HepG2 (cell line): ENCODE measurements at regions not wholly inside any gene's neighbourhood (a gene's known extent, or its start where the extent isn't known, plus 50 kb on each side); places are given as distances from the start of the nearest gene placed in this dataset.

Source experiments
- ATAC-seq: fragments of 200-7000 bp; cut with Tn5 transposase; 3 replicates; pipeline ENCODE4 v1.9.1; 2020; ENCODE audit warnings: mild to moderate bottlenecking, moderate library complexity
- BruUV-seq: library from RNA; stranded (reverse); fragments of 400-500 nt; replicated peaks from 2 replicates; lab custom pipeline; 2021; lab: Mats Ljungman, UMichigan
- CTCF ChIA-PET: fragments of 300-600 bp; formaldehyde crosslinking; extraction: SDS; loops from one replicate; lab custom pipeline; 2021; ENCODE audit warnings: low total read pairs, inconsistent platforms, low intra/inter-chr PET ratio; lab: Yijun Ruan, JAX
- POLR2A ChIA-PET: fragments of 350-600 bp; sonication (Branson Sonifier 250); formaldehyde crosslinking; loops from one replicate; lab custom pipeline; 2020; ENCODE audit warnings: antibody characterized with exemption, inconsistent platforms; lab: Yijun Ruan, JAX
- DNase-seq: peaks from one replicate; pipeline ENCODE4 v3.0.0-alpha.2; 2015; ENCODE audit warnings: low spot score
- FAIRE-seq: peaks from 3 replicates; lab custom pipeline; 2011; peaks lifted over from hg19 to GRCh38; lab: Jason Lieb, UNC
- H2AFZ ChIP-seq: one replicate; pipeline ENCODE4 v1.6.1; 2011; ENCODE audit warnings: low read length, inconsistent platforms
- H3K27ac ChIP-seq: fragments of 300-600 bp; 3 replicates; pipeline ENCODE4 v1.8.0; 2011; ENCODE audit warnings: mixed run types, mild to moderate bottlenecking, mixed read lengths, low read length, inconsistent platforms; ENCODE audit not compliant: insufficient read depth; ENCODE audit errors: extremely low read length
- H3K27me3 ChIP-seq, 2 experiments: fragments of 200-600 bp in 1 of 2; 2 replicates in 1 of 2; 3 replicates in 1 of 2; pipeline versions ENCODE4 v1.6.0 to v1.8.0; 2011; ENCODE audit warnings: low read length in 2 of 2, mild to moderate bottlenecking in 2 of 2, moderate library complexity in 2 of 2, inconsistent platforms in 1 of 2; ENCODE audit not compliant: insufficient read depth in 2 of 2, control insufficient read depth in 1 of 2
- H3K36me3 ChIP-seq, 2 experiments: fragments of 200-600 bp in 1 of 2; replicated peaks in 1 of 2; 2 replicates in 1 of 2; 3 replicates in 1 of 2; pipeline versions ENCODE4 v1.5.1 to v1.8.0; 2011; ENCODE audit warnings: low read length in 2 of 2, inconsistent platforms in 1 of 2; ENCODE audit not compliant: insufficient read depth in 2 of 2, control insufficient read depth in 1 of 2
- H3K4me1 ChIP-seq: 2 replicates; pipeline ENCODE4 v1.5.1; 2012; ENCODE audit warnings: low read length, inconsistent platforms; ENCODE audit not compliant: insufficient read depth
- H3K4me2 ChIP-seq: 2 replicates; pipeline ENCODE4 v1.6.0; 2011; ENCODE audit warnings: low read depth, low read length, inconsistent platforms
- H3K4me3 ChIP-seq, 3 experiments: fragments of 200-600 bp in 1 of 3; sonication (generic), shearing (Covaris generic) in 1 of 3; replicated peaks in 1 of 3; 2 replicates each; pipeline ENCODE4 v1.5.1; 2011 to 2016; ENCODE audit warnings: low read length in 3 of 3, inconsistent platforms in 2 of 3, low read depth in 2 of 3, mild to moderate bottlenecking in 2 of 3, control low read depth in 1 of 3, mixed read lengths in 1 of 3; ENCODE audit not compliant: insufficient read depth in 1 of 3
- H3K79me2 ChIP-seq: one replicate; pipeline ENCODE4 v1.6.1; 2011; ENCODE audit warnings: low read length, inconsistent platforms; ENCODE audit not compliant: insufficient read depth
- H3K9ac ChIP-seq: 2 replicates; pipeline ENCODE4 v1.6.0; 2011; ENCODE audit warnings: mild to moderate bottlenecking, low read depth, low read length, inconsistent platforms; ENCODE audit not compliant: insufficient read depth
- H3K9me3 ChIP-seq: 2 replicates; pipeline ENCODE4 v1.5.1; 2012; ENCODE audit warnings: mild to moderate bottlenecking, low read length
- H4K20me1 ChIP-seq: 2 replicates; pipeline ENCODE4 v1.6.0; 2011; ENCODE audit warnings: inconsistent platforms, mild to moderate bottlenecking, low read length, moderate library complexity; ENCODE audit not compliant: insufficient read depth
- AHDC1 ChIP-seq: sonication (generic); formaldehyde crosslinking; IDR thresholded peaks from 2 replicates; pipeline ENCODE4 v1.5.1; 2020; ENCODE audit warnings: mild to moderate bottlenecking, missing genetic modification reagents, borderline replicate concordance
- FOXA1 ChIP-seq, 2 experiments: fragments of 450-650 bp in 1 of 2; sonication (generic) in 1 of 2; formaldehyde crosslinking in 1 of 2; IDR thresholded peaks; 2 replicates each; pipeline versions ENCODE4 v1.4.0 to v1.6.1; 2016 to 2020; ENCODE audit warnings: missing genetic modification reagents in 1 of 2
- FOXO1 ChIP-seq: sonication (generic); formaldehyde crosslinking; IDR thresholded peaks from 2 replicates; pipeline ENCODE4 v1.4.0; 2020; ENCODE audit warnings: missing genetic modification reagents
- GATAD2A ChIP-seq: IDR thresholded peaks from 2 replicates; pipeline ENCODE4 v1.6.1; 2016
- NCOR1 ChIP-seq: fragments of 200-600 bp; sonication (generic); IDR thresholded peaks from 2 replicates; pipeline ENCODE4 v1.7.0; 2017; ENCODE audit warnings: antibody characterized with exemption, low read length, borderline replicate concordance
- POLR2G ChIP-seq: fragments of 200-400 bp; formaldehyde crosslinking; IDR thresholded peaks from 2 replicates; pipeline ENCODE4 v1.6.1; 2018; ENCODE audit warnings: mild to moderate bottlenecking, low read depth, low read length, moderate library complexity
- ZNF329 ChIP-seq: sonication (generic); formaldehyde crosslinking; IDR thresholded peaks from 2 replicates; pipeline ENCODE4 v1.9.0; 2021; ENCODE audit warnings: low read depth, mild to moderate bottlenecking, missing genetic modification reagents
- ZNF543 ChIP-seq: sonication (generic); formaldehyde crosslinking; IDR thresholded peaks from 2 replicates; pipeline ENCODE4 v1.4.0; 2020; ENCODE audit warnings: mild to moderate bottlenecking, missing genetic modification reagents
- ZNF614 ChIP-seq: IDR thresholded peaks from 2 replicates; pipeline ENCODE4 v1.6.1; 2018; ENCODE audit warnings: missing biosample characterization, missing genetic modification reagents, inconsistent platforms, borderline replicate concordance
- ZNF660 ChIP-seq: sonication (generic); formaldehyde crosslinking; IDR thresholded peaks from 2 replicates; pipeline ENCODE4 v1.5.1; 2020; ENCODE audit warnings: mild to moderate bottlenecking, low read depth, missing genetic modification reagents, borderline replicate concordance
- WGBS: methylation state at CpG from one replicate; pipeline ENCODE4 v1.1.6; 2017; ENCODE audit warnings: low lambda C conversion rate; 5-methylcytosine and 5-hydroxymethylcytosine counted together
- in situ Hi-C: cut with HindIII; loops from 2 replicates; pipeline ENCODE4 v1.10.0; 2017; ENCODE audit warnings: low pct_unique_long_range_greater_than_20kb; ENCODE audit not compliant: extremely low pct_ligation_motif_present
- intact Hi-C: fragments of 100-400 bp; cut with micrococcal nuclease; formaldehyde crosslinking; loops from one replicate; pipeline ENCODE4 v1.10.0; 2022; ENCODE audit not compliant: unreplicated experiment
- TF ChIP-seq, protein P1 (sequence below): sonication (generic); formaldehyde crosslinking; conservative IDR thresholded peaks from 2 replicates; pipeline ENCODE4 v1.4.0; 2020; ENCODE audit warnings: mild to moderate bottlenecking, missing genetic modification reagents, moderate library complexity
- TF ChIP-seq, protein P2 (sequence below): fragments of 450-650 bp; IDR thresholded peaks from 2 replicates; pipeline ENCODE4 v1.6.1; 2016
- TF ChIP-seq, protein P3 (sequence below): IDR thresholded peaks from 2 replicates; pipeline ENCODE4 v1.6.1; 2016; ENCODE audit warnings: missing genetic modification reagents, missing compliant biosample characterization

GRCh38 chr2:203648273-203648672 lies 58.2 kb upstream of the CD28 start:
- peak; percentile 40 for ATAC-seq
- intact Hi-C loops (no loop called here), in situ Hi-C loops (loop anchor here (5.0 kb wide), 1 partner anchor 134 kb away; no protein-coding TSS in a partner anchor)
- FAIRE-seq = peak; percentile 66
- H3K9me3 ChIP-seq = no peaks in the 10 kb centered on the region
- H3K4me1 ChIP-seq = peaks cover 66% of the 10 kb centered on the region
- POLR2A ChIA-PET = interaction anchor here (0.8 to 5.7 kb wide), 6 partner anchors 11 to 409 kb away, joined by 3 to 44 read pairs (median 5); partner anchors contain the start of genes CYP20A1 and RAPH1
- BruUV-seq = no TSS peak
- no peak overlapping the region for H2AFZ ChIP-seq
- H3K27ac ChIP-seq = peak overlapping the region; percentile 66
- 1% methylated on average over 2 of the region's 2 CpGs for WGBS
- no peaks in the 10 kb centered on the region for H3K27me3 ChIP-seq
- no peaks in the 10 kb centered on the region for H4K20me1 ChIP-seq
- peak overlapping the region; percentile 61 for H3K4me2 ChIP-seq
- H3K79me2 ChIP-seq = no peaks in the 10 kb centered on the region
- CTCF ChIA-PET = no interaction called here
- no peaks in the 10 kb centered on the region for H3K36me3 ChIP-seq
- DNase-seq = peak; percentile 94
- H3K4me3 ChIP-seq = peak overlapping the region in 2 of 3 experiments; percentile 8 to 18; a peak in 3 of 6 replicates
- H3K9ac ChIP-seq = peak overlapping the region; percentile 45
- TF ChIP-seq, protein P1, sequence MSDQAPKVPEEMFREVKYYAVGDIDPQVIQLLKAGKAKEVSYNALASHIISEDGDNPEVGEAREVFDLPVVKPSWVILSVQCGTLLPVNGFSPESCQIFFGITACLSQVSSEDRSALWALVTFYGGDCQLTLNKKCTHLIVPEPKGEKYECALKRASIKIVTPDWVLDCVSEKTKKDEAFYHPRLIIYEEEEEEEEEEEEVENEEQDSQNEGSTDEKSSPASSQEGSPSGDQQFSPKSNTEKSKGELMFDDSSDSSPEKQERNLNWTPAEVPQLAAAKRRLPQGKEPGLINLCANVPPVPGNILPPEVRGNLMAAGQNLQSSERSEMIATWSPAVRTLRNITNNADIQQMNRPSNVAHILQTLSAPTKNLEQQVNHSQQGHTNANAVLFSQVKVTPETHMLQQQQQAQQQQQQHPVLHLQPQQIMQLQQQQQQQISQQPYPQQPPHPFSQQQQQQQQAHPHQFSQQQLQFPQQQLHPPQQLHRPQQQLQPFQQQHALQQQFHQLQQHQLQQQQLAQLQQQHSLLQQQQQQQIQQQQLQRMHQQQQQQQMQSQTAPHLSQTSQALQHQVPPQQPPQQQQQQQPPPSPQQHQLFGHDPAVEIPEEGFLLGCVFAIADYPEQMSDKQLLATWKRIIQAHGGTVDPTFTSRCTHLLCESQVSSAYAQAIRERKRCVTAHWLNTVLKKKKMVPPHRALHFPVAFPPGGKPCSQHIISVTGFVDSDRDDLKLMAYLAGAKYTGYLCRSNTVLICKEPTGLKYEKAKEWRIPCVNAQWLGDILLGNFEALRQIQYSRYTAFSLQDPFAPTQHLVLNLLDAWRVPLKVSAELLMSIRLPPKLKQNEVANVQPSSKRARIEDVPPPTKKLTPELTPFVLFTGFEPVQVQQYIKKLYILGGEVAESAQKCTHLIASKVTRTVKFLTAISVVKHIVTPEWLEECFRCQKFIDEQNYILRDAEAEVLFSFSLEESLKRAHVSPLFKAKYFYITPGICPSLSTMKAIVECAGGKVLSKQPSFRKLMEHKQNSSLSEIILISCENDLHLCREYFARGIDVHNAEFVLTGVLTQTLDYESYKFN (CRISPR knock-in tag) = peak; percentile 84
- peak; percentile 81; the same call in 1 of the 2 replicates for TF ChIP-seq ZNF614 (CRISPR knock-in tag)
- no peak for TF ChIP-seq ZNF543 (CRISPR knock-in tag)
- peak; percentile 98 for TF ChIP-seq GATAD2A (CRISPR knock-in tag)
- peak; percentile 76; the same call in 1 of the 2 replicates for TF ChIP-seq AHDC1 (CRISPR knock-in tag)
- TF ChIP-seq FOXA1 (IDR thresholded peaks at IDR 0.05) = peak; percentile 68; the same call in 1 of the 2 replicates
- peak; percentile 94 for TF ChIP-seq FOXA1 (CRISPR knock-in tag; IDR thresholded peaks at IDR 0.05)
- peak; percentile 37; the same call in 1 of the 2 replicates for TF ChIP-seq POLR2G
- no peak for TF ChIP-seq ZNF329 (CRISPR knock-in tag)
- TF ChIP-seq, protein P2, sequence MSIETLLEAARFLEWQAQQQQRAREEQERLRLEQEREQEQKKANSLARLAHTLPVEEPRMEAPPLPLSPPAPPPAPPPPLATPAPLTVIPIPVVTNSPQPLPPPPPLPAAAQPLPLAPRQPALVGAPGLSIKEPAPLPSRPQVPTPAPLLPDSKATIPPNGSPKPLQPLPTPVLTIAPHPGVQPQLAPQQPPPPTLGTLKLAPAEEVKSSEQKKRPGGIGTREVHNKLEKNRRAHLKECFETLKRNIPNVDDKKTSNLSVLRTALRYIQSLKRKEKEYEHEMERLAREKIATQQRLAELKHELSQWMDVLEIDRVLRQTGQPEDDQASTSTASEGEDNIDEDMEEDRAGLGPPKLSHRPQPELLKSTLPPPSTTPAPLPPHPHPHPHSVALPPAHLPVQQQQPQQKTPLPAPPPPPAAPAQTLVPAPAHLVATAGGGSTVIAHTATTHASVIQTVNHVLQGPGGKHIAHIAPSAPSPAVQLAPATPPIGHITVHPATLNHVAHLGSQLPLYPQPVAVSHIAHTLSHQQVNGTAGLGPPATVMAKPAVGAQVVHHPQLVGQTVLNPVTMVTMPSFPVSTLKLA = no peak
- peak; percentile 77; the same call in 1 of the 2 replicates for TF ChIP-seq NCOR1
- peak; percentile 63; the same call in 1 of the 2 replicates for TF ChIP-seq FOXO1 (CRISPR knock-in tag)
- TF ChIP-seq, protein P3, sequence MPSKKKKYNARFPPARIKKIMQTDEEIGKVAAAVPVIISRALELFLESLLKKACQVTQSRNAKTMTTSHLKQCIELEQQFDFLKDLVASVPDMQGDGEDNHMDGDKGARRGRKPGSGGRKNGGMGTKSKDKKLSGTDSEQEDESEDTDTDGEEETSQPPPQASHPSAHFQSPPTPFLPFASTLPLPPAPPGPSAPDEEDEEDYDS (CRISPR knock-in tag) = peak; percentile 52; the same call in 1 of the 2 replicates
- TF ChIP-seq ZNF660 (CRISPR knock-in tag) = no peak
